Loucy (cell line): ENCODE measurements at regions not wholly inside any gene's neighbourhood (a gene's known extent, or its start where the extent isn't known, plus 50 kb on each side); places are given as distances from the start of the nearest gene placed in this dataset.

Experiments
- H2AFZ ChIP-seq: fragments of 200-600 bp; sonication (generic); 2 replicates; pipeline ENCODE4 v1.6.0; 2016; ENCODE audit warnings: antibody characterized with exemption, mild to moderate bottlenecking, low read length, moderate library complexity
- H3F3A ChIP-seq: fragments of 200-600 bp; 2 replicates; pipeline ENCODE4 v1.6.0; 2016; ENCODE audit warnings: antibody characterized with exemption, low read depth, mild to moderate bottlenecking
- H3K27me3 ChIP-seq: fragments of 200-600 bp; sonication (generic); 2 replicates; pipeline ENCODE4 v1.6.1; 2014; ENCODE audit warnings: low read length, mild to moderate bottlenecking; ENCODE audit not compliant: insufficient read depth, poor library complexity, severe bottlenecking
- H3K36me3 ChIP-seq: fragments of 200-600 bp; sonication (generic); 2 replicates; pipeline ENCODE4 v1.6.1; 2016; ENCODE audit warnings: low read length; ENCODE audit not compliant: insufficient read depth
- H3K4me1 ChIP-seq: fragments of 200-600 bp; sonication (generic); 2 replicates; pipeline ENCODE4 v1.5.1; 2014; ENCODE audit warnings: low read length, mild to moderate bottlenecking; ENCODE audit not compliant: insufficient read depth, poor library complexity, severe bottlenecking
- H3K4me2 ChIP-seq: fragments of 200-600 bp; sonication (generic); 2 replicates; pipeline ENCODE4 v1.6.0; 2014; ENCODE audit warnings: antibody characterized with exemption, low read length, low read depth, mild to moderate bottlenecking; ENCODE audit not compliant: poor library complexity, severe bottlenecking
- H3K4me3 ChIP-seq: fragments of 200-600 bp; sonication (generic); 2 replicates; pipeline ENCODE4 v1.5.1; 2014; ENCODE audit warnings: low read length, mild to moderate bottlenecking, mixed read lengths; ENCODE audit not compliant: poor library complexity, severe bottlenecking
- H3K79me2 ChIP-seq: fragments of 200-600 bp; sonication (generic); 2 replicates; pipeline ENCODE4 v1.6.1; 2014; ENCODE audit warnings: low read length; ENCODE audit not compliant: insufficient read depth
- H3K9ac ChIP-seq: fragments of 200-600 bp; sonication (generic); 2 replicates; pipeline ENCODE4 v1.6.0; 2014; ENCODE audit warnings: mild to moderate bottlenecking, low read depth, low read length, moderate library complexity; ENCODE audit not compliant: poor library complexity, severe bottlenecking
- H3K9me2 ChIP-seq: fragments of 200-600 bp; sonication (generic); replicated peaks from 2 replicates; pipeline ENCODE4 v1.6.1; 2016; ENCODE audit warnings: low read depth, low read length, mixed read lengths
- H3K9me3 ChIP-seq: fragments of 200-600 bp; sonication (generic); 2 replicates; pipeline ENCODE4 v1.6.1; 2014; ENCODE audit warnings: mild to moderate bottlenecking, antibody characterized with exemption, low read length, low read depth; ENCODE audit not compliant: insufficient read depth
- H4K20me1 ChIP-seq: fragments of 200-600 bp; sonication (generic); 2 replicates; pipeline ENCODE4 v1.6.0; 2014; ENCODE audit warnings: antibody characterized with exemption, low read length, mild to moderate bottlenecking; ENCODE audit not compliant: insufficient read depth, poor library complexity, severe bottlenecking
- EZH2phosphoT487 ChIP-seq: fragments of 200-600 bp; IDR thresholded peaks from 2 replicates; pipeline ENCODE4 v1.6.1; 2018; ENCODE audit warnings: antibody characterized with exemption, mild to moderate bottlenecking, moderate library complexity, borderline replicate concordance
- TF ChIP-seq, protein P1 (sequence below): fragments of 200-600 bp; sonication (generic); conservative IDR thresholded peaks from 2 replicates; pipeline ENCODE4 v1.5.1; 2014; ENCODE audit warnings: mild to moderate bottlenecking, antibody characterized with exemption, low read length

DNA sequence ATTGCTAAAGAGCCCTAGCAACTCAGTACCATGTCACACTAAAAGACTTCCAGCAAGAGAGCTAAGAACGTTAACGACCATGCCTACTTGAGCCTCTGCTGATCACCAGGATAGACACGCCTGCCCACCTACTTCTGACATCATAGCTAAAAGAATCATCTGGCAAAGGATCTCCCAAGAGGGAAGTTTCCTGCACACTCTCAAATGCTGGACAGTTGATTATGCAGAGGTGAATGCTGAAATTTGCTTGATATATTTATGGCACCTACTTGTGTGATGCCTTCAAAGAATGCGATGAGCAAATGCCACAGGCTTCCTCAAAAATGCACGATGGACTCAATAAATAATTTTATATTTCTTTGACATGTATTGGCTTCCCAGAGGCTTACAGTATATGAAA is 113.6 kb downstream of the GALC start:
- no peaks in the 10 kb centered on the region for H3K27me3 ChIP-seq
- no peak overlapping the region for H2AFZ ChIP-seq
- TF ChIP-seq, protein P1, sequence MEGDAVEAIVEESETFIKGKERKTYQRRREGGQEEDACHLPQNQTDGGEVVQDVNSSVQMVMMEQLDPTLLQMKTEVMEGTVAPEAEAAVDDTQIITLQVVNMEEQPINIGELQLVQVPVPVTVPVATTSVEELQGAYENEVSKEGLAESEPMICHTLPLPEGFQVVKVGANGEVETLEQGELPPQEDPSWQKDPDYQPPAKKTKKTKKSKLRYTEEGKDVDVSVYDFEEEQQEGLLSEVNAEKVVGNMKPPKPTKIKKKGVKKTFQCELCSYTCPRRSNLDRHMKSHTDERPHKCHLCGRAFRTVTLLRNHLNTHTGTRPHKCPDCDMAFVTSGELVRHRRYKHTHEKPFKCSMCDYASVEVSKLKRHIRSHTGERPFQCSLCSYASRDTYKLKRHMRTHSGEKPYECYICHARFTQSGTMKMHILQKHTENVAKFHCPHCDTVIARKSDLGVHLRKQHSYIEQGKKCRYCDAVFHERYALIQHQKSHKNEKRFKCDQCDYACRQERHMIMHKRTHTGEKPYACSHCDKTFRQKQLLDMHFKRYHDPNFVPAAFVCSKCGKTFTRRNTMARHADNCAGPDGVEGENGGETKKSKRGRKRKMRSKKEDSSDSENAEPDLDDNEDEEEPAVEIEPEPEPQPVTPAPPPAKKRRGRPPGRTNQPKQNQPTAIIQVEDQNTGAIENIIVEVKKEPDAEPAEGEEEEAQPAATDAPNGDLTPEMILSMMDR: no peak
- TF ChIP-seq EZH2phosphoT487: no peak
- H3K9me3 ChIP-seq: no peaks in the 10 kb centered on the region
- H4K20me1 ChIP-seq: no peaks in the 10 kb centered on the region
- no peaks in the 10 kb centered on the region for H3F3A ChIP-seq
- H3K4me1 ChIP-seq: no peaks in the 10 kb centered on the region
- H3K4me2 ChIP-seq: no peak overlapping the region
- H3K36me3 ChIP-seq: no peaks in the 10 kb centered on the region
- no peaks in the 10 kb centered on the region for H3K9me2 ChIP-seq
- no peak overlapping the region for H3K4me3 ChIP-seq
- H3K79me2 ChIP-seq: no peaks in the 10 kb centered on the region
- no peak overlapping the region for H3K9ac ChIP-seq

DNA sequence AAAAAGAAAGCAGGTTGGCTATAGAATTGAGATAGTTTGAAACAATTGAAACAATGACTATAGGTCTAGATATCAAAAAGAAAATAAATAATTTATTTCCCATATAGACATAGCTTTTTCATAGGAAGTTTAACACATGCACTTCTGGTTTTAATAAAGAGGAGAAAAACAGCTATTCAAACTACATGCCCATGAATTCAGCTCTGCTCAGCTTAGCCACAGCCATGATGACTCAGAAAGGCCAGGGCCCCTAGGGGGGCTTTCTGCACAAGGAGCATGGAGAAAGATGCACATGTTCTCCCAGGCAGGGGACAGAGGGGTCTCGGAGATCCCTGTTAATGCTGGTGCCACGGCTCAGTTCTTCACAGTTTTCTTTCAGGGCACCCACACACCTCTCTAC is 114.0 kb downstream of the GALC start:
- Histone ChIP-seq H3K9me3 (no peaks in the 10 kb centered on the region), H3F3A (no peaks in the 10 kb centered on the region), H3K4me1 (no peaks in the 10 kb centered on the region), H4K20me1 (no peaks in the 10 kb centered on the region), H3K4me3 (no peak overlapping the region), H3K79me2 (no peaks in the 10 kb centered on the region), H3K4me2 (no peak overlapping the region), H3K9me2 (no peaks in the 10 kb centered on the region), H3K9ac (no peak overlapping the region), H2AFZ (no peak overlapping the region), H3K36me3 (no peaks in the 10 kb centered on the region), H3K27me3 (no peaks in the 10 kb centered on the region)
- TF ChIP-seq, protein P1: no peak
- TF ChIP-seq EZH2phosphoT487: no peak

DNA sequence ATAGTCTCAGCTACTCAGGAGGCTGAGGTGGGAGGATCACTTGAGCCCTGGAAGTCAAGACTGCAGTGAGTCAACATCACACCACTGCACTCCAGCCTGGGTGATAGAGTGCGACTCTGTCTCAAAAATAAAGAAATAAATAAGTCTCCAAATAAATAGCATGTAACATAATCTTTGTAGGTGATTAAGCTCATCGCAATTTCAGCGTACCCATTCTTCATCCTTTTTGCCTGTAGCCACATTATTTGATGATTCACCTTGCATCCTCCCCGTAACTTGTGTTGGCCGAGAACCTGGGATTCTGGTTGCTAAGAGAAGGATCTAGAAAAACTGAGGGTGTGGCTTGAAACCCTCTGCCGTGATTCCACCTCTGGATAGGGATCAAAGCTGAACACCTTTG is 115.1 kb downstream of the GALC start:
- no peaks in the 10 kb centered on the region for H3F3A ChIP-seq
- no peak overlapping the region for H3K4me3 ChIP-seq
- no peaks in the 10 kb centered on the region for H3K36me3 ChIP-seq
- no peak overlapping the region for H2AFZ ChIP-seq
- no peaks in the 10 kb centered on the region for H3K27me3 ChIP-seq
- H3K4me1 ChIP-seq: no peaks in the 10 kb centered on the region
- H3K9me2 ChIP-seq: no peaks in the 10 kb centered on the region
- no peaks in the 10 kb centered on the region for H3K79me2 ChIP-seq
- no peaks in the 10 kb centered on the region for H3K9me3 ChIP-seq
- no peaks in the 10 kb centered on the region for H4K20me1 ChIP-seq
- H3K9ac ChIP-seq: no peak overlapping the region
- TF ChIP-seq EZH2phosphoT487: no peak
- TF ChIP-seq, protein P1: no peak
- H3K4me2 ChIP-seq: no peak overlapping the region
